Testis (tissue), 2 donors: ENCODE measurements at regions not wholly inside any gene's neighbourhood (a gene's known extent, or its start where the extent isn't known, plus 50 kb on each side); places are given as distances from the start of the nearest gene placed in this dataset.

Source experiments
- DNase-seq: peaks from one replicate; pipeline ENCODE4 v3.0.0-alpha.2; 2019
- H3K27ac ChIP-seq, 2 donors: fragments of 200-600 bp; sonication (generic); one replicate each; pipeline ENCODE4 v1.5.1; 2019
- H3K27me3 ChIP-seq: fragments of 200-600 bp; sonication (generic); one replicate; pipeline ENCODE4 v1.5.1; 2019
- H3K36me3 ChIP-seq: fragments of 200-600 bp; sonication (generic); one replicate; pipeline ENCODE4 v1.5.1; 2017; ENCODE audit warnings: low read depth; ENCODE audit errors: missing control alignments
- H3K4me1 ChIP-seq: fragments of 200-600 bp; sonication (generic); one replicate; pipeline ENCODE4 v1.5.1; 2019
- H3K4me3 ChIP-seq, 2 donors: fragments of 200-600 bp; sonication (generic); one replicate each; pipeline ENCODE4 v1.5.1; 2017 to 2019
- H3K9me3 ChIP-seq: fragments of 200-600 bp; sonication (generic); one replicate; pipeline ENCODE4 v1.5.1; 2017
- CTCF ChIP-seq, 3 experiments: fragments of 450-650 bp in 2 of 3; fragments of 200-600 bp in 1 of 3; sonication (generic) in 1 of 3; IDR thresholded peaks; one replicate each; pipeline ENCODE4 v1.5.1; 2016 to 2019; ENCODE audit warnings: antibody characterized with exemption in 3 of 3, mild to moderate bottlenecking in 2 of 3, moderate library complexity in 1 of 3
- POLR2A ChIP-seq: fragments of 450-650 bp; IDR thresholded peaks from one replicate; pipeline ENCODE4 v1.6.1; 2017; ENCODE audit warnings: antibody characterized with exemption, mild to moderate bottlenecking, moderate library complexity
- WGBS, 2 donors: methylation state at CpG; one replicate each; pipeline ENCODE4 v1.1.5; 2018; 5-methylcytosine and 5-hydroxymethylcytosine counted together
- intact Hi-C: fragments of 100-400 bp; cut with DNase I; formaldehyde crosslinking; loops from one replicate; pipeline ENCODE4 v1.15.1; 2023; ENCODE audit warnings: low total_unique reads

GRCh38 chr9:36765468-36766341 is 193.0 kb downstream of the MELK start:
- TF ChIP-seq CTCF (IDR thresholded peaks at IDR 0.05) = no peak
- no peak for TF ChIP-seq POLR2A
- no peaks in the 10 kb centered on the region for H3K9me3 ChIP-seq
- intact Hi-C loops = no loop called here
- H3K4me1 ChIP-seq = no peaks in the 10 kb centered on the region
- H3K27me3 ChIP-seq = no peaks in the 10 kb centered on the region
- WGBS, 2 donors = 9 to 19% methylated on average over 20 to 37 of the region's 37 CpGs
- peak; percentile 89 for DNase-seq
- H3K4me3 ChIP-seq = peak overlapping the region; percentile 40 to 45
- H3K27ac ChIP-seq = no peak overlapping the region
- H3K36me3 ChIP-seq = no peaks in the 10 kb centered on the region

DNA sequence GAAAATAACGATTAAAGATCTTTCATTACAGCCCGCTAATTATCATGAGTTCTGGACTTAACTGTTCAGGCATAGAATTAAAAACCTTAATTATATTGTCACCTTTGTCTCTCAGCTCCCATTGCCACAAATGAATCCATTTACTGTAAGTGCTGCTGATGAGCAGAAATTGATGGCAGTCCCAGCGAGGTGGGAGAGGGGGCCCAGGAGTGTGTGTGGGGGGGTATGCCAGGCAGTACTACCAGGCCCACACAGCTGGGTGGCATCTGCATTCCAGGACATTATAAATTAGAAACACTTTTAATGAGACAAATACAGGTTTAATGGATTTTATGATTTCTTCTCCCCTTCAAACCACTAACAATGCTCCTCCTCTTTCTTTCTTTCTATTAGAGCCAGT is 196.0 kb downstream of the MELK start:
- Histone ChIP-seq H3K4me1 (no peaks in the 10 kb centered on the region), H3K9me3 (no peaks in the 10 kb centered on the region), H3K4me3 (no peak overlapping the region), H3K27ac (no peak overlapping the region), H3K27me3 (no peaks in the 10 kb centered on the region), H3K36me3 (no peaks in the 10 kb centered on the region)
- intact Hi-C loops = no loop called here
- 78 to 84% methylated on average over 3 of the region's 3 CpGs for WGBS, 2 donors
- no peak for DNase-seq
- TF ChIP-seq CTCF (IDR thresholded peaks at IDR 0.05) (no peak), POLR2A (no peak)

GRCh38 chr9:36770025-36770424 is 197.3 kb downstream of the MELK start:
- WGBS, 2 donors = 81 to 82% methylated on average over 9 of the region's 9 CpGs
- Histone ChIP-seq H3K36me3 (no peaks in the 10 kb centered on the region), H3K9me3 (no peaks in the 10 kb centered on the region), H3K27me3 (no peaks in the 10 kb centered on the region), H3K4me3 (no peak overlapping the region), H3K27ac (no peak overlapping the region), H3K4me1 (no peaks in the 10 kb centered on the region)
- intact Hi-C loops = no loop called here
- TF ChIP-seq CTCF (IDR thresholded peaks at IDR 0.05) (no peak), POLR2A (no peak)
- DNase-seq = no peak

GRCh38 chr9:36772449-36773403 is 200.0 kb downstream of the MELK start:
- H3K9me3 ChIP-seq = no peaks in the 10 kb centered on the region
- intact Hi-C loops = no loop called here
- TF ChIP-seq CTCF (IDR thresholded peaks at IDR 0.05) (no peak), POLR2A (no peak)
- H3K27me3 ChIP-seq = no peaks in the 10 kb centered on the region
- no peak overlapping the region for H3K27ac ChIP-seq
- no peaks in the 10 kb centered on the region for H3K4me1 ChIP-seq
- H3K4me3 ChIP-seq = no peak overlapping the region
- WGBS, 2 donors = 48 to 50% methylated on average over 17 to 18 of the region's 18 CpGs
- H3K36me3 ChIP-seq = no peaks in the 10 kb centered on the region
- no peak for DNase-seq
